NCI-H2171 treated with DMSO at 0.1 percent for 48 hours (cell line): ENCODE measurements at regions not wholly inside any gene's neighbourhood (a gene's known extent, or its start where the extent isn't known, plus 50 kb on each side); places are given as distances from the start of the nearest gene placed in this dataset.
"Not testable (repeated sequence)": the region's sequence is repeated elsewhere in the genome, so short reads cannot be mapped to it uniquely, and the experiment has no call there.

Experiments
- DNase-seq: peaks from one replicate; lab custom pipeline; 2025; lab: John Stamatoyannopoulos, UW

- DNase-seq: no peak
Measured at GRCh38 chr12:42759622-42760273, 170.2 kb upstream of the PRICKLE1 start.

GRCh38 chr12:42758806-42759205 is 169.3 kb upstream of the PRICKLE1 start:
- no peak for DNase-seq

- no peak for DNase-seq
Measured at GRCh38 chr12:42757624-42758119, 168.1 kb upstream of the PRICKLE1 start.

GRCh38 chr12:42756841-42757623 is 167.5 kb upstream of the PRICKLE1 start:
- no peak for DNase-seq

GRCh38 chr12:42750356-42750755 is 160.8 kb upstream of the PRICKLE1 start:
- DNase-seq: no peak

- no peak for DNase-seq
Measured at GRCh38 chr12:42749239-42749638, 159.7 kb upstream of the PRICKLE1 start.

GRCh38 chr12:42744539-42745182 is 155.1 kb upstream of the PRICKLE1 start:
- no peak for DNase-seq

GRCh38 chr12:42742716-42743115 is 153.2 kb upstream of the PRICKLE1 start:
- DNase-seq: no peak

GRCh38 chr12:42741771-42742510 is 152.4 kb upstream of the PRICKLE1 start:
- DNase-seq: no peak

- DNase-seq: no peak
Measured at GRCh38 chr12:42741091-42741490, 151.5 kb upstream of the PRICKLE1 start.

GRCh38 chr12:42737398-42737797 is 147.9 kb upstream of the PRICKLE1 start:
- DNase-seq: no peak

- DNase-seq: no peak
Measured at GRCh38 chr12:42735861-42736361, 146.4 kb upstream of the PRICKLE1 start.

GRCh38 chr12:42733911-42734310 is 144.4 kb upstream of the PRICKLE1 start:
- no peak for DNase-seq

- no peak for DNase-seq
Measured at GRCh38 chr12:42732908-42733411, 143.4 kb upstream of the PRICKLE1 start.

- no peak for DNase-seq
Measured at GRCh38 chr12:42730291-42730690, 140.7 kb upstream of the PRICKLE1 start.

GRCh38 chr12:42729535-42729900 is 140.0 kb upstream of the PRICKLE1 start:
- DNase-seq: no peak

- DNase-seq: no peak
Measured at GRCh38 chr12:42728770-42729534, 139.4 kb upstream of the PRICKLE1 start.

GRCh38 chr12:42728287-42728686 is 138.7 kb upstream of the PRICKLE1 start:
- DNase-seq: no peak

GRCh38 chr12:42725809-42726208 is 136.3 kb upstream of the PRICKLE1 start:
- DNase-seq: no peak

GRCh38 chr12:42716491-42716891 is 126.9 kb upstream of the PRICKLE1 start:
- no peak for DNase-seq

- not testable (repeated sequence) for DNase-seq
Measured at GRCh38 chr12:42713566-42713965, 124.0 kb upstream of the PRICKLE1 start.
